PC-9 (cell line): ENCODE measurements at regions not wholly inside any gene's neighbourhood (a gene's known extent, or its start where the extent isn't known, plus 50 kb on each side); places are given as distances from the start of the nearest gene placed in this dataset.
"Not testable (repeated sequence)": the region's sequence is repeated elsewhere in the genome, so short reads cannot be mapped to it uniquely, and the experiment has no call there.

Experiments used
- BruUV-seq: library from RNA; stranded (reverse); fragments of 400-500 nt; replicated peaks from 2 replicates; lab custom pipeline; 2021; lab: Mats Ljungman, UMichigan
- CTCF ChIA-PET: fragments of 300-600 bp; sonication (Branson Sonifier 250); formaldehyde crosslinking; loops from one replicate; lab custom pipeline; 2022; ENCODE audit warnings: antibody characterized with exemption; lab: Charles Lee
- POLR2A ChIA-PET: fragments of 300-600 bp; sonication (Branson Sonifier 250); formaldehyde crosslinking; loops from one replicate; lab custom pipeline; 2022; ENCODE audit warnings: antibody characterized with exemption; ENCODE audit not compliant: unreplicated experiment; lab: Charles Lee
- DNase-seq, 2 experiments: peaks; one replicate each; pipeline versions ENCODE4 v3.0.0 to v3.0.0-alpha.2; 2015 to 2022; ENCODE audit warnings: mixed read lengths in 1 of 2
- H2AFZ ChIP-seq: fragments of 200-600 bp; sonication (generic); 2 replicates; pipeline ENCODE4 v1.8.1; 2017; ENCODE audit warnings: antibody characterized with exemption
- H3F3A ChIP-seq: fragments of 200-600 bp; sonication (generic); 2 replicates; pipeline ENCODE4 v1.8.1; 2017; ENCODE audit warnings: antibody characterized with exemption, mild to moderate bottlenecking, low read depth; ENCODE audit not compliant: insufficient read depth
- H3K27ac ChIP-seq: fragments of 200-600 bp; sonication (generic); 2 replicates; pipeline ENCODE4 v1.6.1; 2016; ENCODE audit warnings: mixed run types
- H3K27me3 ChIP-seq: fragments of 200-600 bp; sonication (generic); 2 replicates; pipeline ENCODE4 v1.6.1; 2016; ENCODE audit warnings: low read depth, mixed run types; ENCODE audit not compliant: insufficient read depth
- H3K36me3 ChIP-seq: fragments of 200-600 bp; sonication (generic); 2 replicates; pipeline ENCODE4 v1.6.1; 2016; ENCODE audit warnings: low read depth, mixed run types
- H3K4me1 ChIP-seq: fragments of 200-600 bp; sonication (generic); replicated peaks from 2 replicates; pipeline ENCODE4 v1.6.1; 2016; ENCODE audit warnings: mixed run types; ENCODE audit not compliant: insufficient read depth
- H3K4me2 ChIP-seq: fragments of 200-600 bp; sonication (generic); 2 replicates; pipeline ENCODE4 v1.6.1; 2017; ENCODE audit warnings: mixed run types
- H3K4me3 ChIP-seq: fragments of 200-600 bp; sonication (generic); 2 replicates; pipeline ENCODE4 v1.6.1; 2016; ENCODE audit warnings: mixed run types
- H3K79me2 ChIP-seq: fragments of 200-600 bp; sonication (generic); 2 replicates; pipeline ENCODE4 v1.6.1; 2017; ENCODE audit warnings: low read depth, mixed run types
- H3K9me2 ChIP-seq: fragments of 200-600 bp; sonication (generic); 2 replicates; pipeline ENCODE4 v1.8.1; 2017; ENCODE audit warnings: mild to moderate bottlenecking; ENCODE audit not compliant: insufficient read depth
- H3K9me3 ChIP-seq: fragments of 200-600 bp; sonication (generic); 2 replicates; pipeline ENCODE4 v1.8.1; 2016; ENCODE audit warnings: low read depth; ENCODE audit not compliant: insufficient read depth
- H4K20me1 ChIP-seq: fragments of 200-600 bp; sonication (generic); 2 replicates; pipeline ENCODE4 v1.8.1; 2017; ENCODE audit not compliant: insufficient read depth
- intact Hi-C: fragments of 100-400 bp; cut with micrococcal nuclease; formaldehyde crosslinking; loops from one replicate; pipeline ENCODE4 v1.10.0; 2022; ENCODE audit not compliant: unreplicated experiment

DNA sequence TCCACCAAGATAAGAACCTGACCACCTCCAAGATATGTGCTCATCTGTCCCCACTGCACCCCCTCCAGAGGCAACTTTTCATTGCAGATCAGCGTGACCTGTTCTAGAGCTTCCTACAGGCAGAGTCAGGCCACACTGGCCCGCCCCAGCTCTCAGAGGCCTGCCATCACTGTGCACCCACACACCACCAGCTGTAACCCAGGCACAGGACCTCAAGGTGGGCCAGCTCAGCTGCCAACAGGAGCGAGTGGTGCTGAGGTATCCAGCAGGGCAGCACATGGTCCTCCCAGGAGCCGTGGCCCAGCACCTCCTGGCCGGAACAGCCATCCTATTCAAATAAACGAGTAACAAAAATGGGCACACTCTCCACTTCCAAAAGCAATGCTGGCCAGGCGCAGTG lies 189.9 kb upstream of the FOXD4L5 start:
- BruUV-seq, H3K27ac ChIP-seq, POLR2A ChIA-PET, H3K9me2 ChIP-seq, H3K36me3 ChIP-seq, H3K4me2 ChIP-seq, intact Hi-C loops, H3F3A ChIP-seq, H2AFZ ChIP-seq, H3K79me2 ChIP-seq, H4K20me1 ChIP-seq, CTCF ChIA-PET, H3K4me3 ChIP-seq, H3K27me3 ChIP-seq, H3K4me1 ChIP-seq, H3K9me3 ChIP-seq, DNase-seq: not testable (repeated sequence)

DNA sequence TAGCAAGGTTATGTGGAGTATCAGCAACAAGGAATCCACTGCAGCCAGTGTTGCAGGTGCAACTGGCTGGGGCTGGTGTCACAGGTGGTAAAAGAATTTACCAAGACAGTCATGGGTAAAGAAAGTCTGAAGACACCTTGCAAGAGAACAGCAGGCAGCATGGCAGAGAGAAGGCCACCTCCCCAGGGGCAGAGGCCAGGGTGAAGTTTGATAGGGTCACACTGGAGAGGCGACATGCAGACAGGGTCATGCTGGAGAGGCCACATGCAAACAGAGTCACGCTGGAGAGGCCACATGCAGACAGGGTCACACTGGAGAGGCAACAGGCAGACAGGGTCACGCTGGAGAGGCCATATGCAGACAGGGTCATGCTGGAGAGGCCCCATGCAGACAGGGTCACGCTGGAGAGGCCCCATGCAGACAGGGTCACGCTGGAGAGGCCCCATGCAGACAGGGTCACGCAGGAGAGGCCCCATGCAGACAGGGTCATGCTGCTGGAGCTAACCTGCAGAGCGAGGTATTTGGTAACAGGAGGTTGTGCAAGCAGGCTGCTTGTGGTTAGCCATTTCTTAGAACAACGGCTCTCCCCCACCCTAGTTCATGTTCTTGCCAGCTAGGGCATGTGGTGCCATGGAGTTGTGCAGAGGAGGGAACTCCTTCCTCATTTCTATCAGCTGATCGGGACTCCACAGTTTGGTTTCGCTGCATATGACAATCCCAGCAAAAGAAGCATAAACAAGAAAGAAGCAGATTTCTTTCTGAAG lies 188.2 kb upstream of the FOXD4L5 start:
- H3K9me2 ChIP-seq, H3K79me2 ChIP-seq, DNase-seq, H3K36me3 ChIP-seq, H3K4me3 ChIP-seq, H4K20me1 ChIP-seq, H3K27ac ChIP-seq, H3K27me3 ChIP-seq, CTCF ChIA-PET, POLR2A ChIA-PET, H3K9me3 ChIP-seq, H3F3A ChIP-seq, intact Hi-C loops, H3K4me1 ChIP-seq, H2AFZ ChIP-seq, BruUV-seq, H3K4me2 ChIP-seq: not testable (repeated sequence)

DNA sequence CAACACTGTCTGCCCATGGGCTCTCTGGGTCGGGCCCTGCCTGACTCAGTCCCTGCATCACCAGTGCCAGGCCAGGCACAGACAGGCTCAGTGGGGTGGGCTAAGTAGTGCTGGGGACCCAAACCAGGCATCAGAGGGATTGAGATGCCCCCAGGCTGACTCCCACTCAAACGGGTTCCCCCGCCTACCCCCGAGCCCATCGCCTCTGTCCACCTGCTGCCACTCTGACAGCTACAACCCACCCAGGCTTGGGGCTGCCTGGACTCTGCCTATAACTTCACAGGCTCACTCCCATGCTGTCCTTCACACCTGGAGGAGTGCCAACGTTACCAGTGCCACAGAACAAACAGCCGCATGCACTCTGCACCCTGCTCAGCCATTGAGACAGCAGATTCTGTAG lies 186.1 kb upstream of the FOXD4L5 start:
- H3K27me3 ChIP-seq, intact Hi-C loops, H3K9me3 ChIP-seq: not testable (repeated sequence)

DNA sequence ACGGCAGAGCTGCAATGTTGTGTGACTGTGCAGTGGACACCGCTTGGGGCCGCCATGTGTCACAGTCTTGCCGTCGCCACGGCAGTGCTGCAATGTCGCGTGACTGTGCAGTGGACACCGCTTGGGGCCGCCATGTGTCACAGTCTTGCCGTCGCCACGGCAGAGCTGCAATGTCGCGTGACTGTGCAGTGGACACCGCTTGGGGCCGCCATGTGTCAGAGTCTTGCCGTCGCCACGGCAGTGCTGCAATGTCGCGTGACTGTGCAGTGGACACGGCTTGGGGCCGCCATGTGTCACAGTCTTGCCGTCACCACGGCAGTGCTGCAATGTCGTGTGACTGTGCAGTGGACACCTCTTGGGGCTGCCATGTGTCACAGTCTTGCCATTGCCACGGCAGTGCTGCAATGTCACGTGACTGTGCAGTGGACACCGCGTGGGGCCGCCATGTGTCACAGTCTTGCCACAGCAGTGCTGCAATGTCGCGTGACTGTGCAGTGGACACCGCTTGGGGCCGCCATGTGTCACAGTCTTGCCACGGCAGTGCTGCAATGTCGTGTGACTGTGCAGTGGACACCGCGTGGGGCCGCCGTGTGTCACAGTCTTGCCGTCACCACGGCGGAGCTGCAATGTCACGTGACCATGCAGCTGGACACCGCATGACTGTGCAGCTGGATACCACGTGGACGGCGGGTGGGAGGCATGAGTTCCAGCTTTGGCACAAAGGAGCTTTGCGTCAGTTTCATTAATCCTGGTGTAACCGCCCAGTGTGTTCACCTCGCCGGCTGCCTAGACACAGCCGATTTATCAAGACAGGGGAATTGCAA lies 182.1 kb upstream of the FOXD4L5 start:
- H3K4me3 ChIP-seq, H3K4me1 ChIP-seq, H3K9me3 ChIP-seq, H3K27me3 ChIP-seq, H3K36me3 ChIP-seq, H4K20me1 ChIP-seq, H3K4me2 ChIP-seq, DNase-seq, POLR2A ChIA-PET, H3K27ac ChIP-seq, BruUV-seq, intact Hi-C loops, CTCF ChIA-PET, H2AFZ ChIP-seq, H3K79me2 ChIP-seq, H3K9me2 ChIP-seq: not testable (repeated sequence)
- H3F3A ChIP-seq = peaks cover 10% of the 10 kb centered on the region

More for the DNA sequence above, 186.1 kb upstream of the FOXD4L5 start:
- H3K36me3 ChIP-seq, H3K27ac ChIP-seq, CTCF ChIA-PET, H2AFZ ChIP-seq, H3K4me3 ChIP-seq, H3K79me2 ChIP-seq, H3F3A ChIP-seq, DNase-seq, POLR2A ChIA-PET, H3K9me2 ChIP-seq, H4K20me1 ChIP-seq, BruUV-seq, H3K4me2 ChIP-seq, H3K4me1 ChIP-seq: not testable (repeated sequence)

DNA sequence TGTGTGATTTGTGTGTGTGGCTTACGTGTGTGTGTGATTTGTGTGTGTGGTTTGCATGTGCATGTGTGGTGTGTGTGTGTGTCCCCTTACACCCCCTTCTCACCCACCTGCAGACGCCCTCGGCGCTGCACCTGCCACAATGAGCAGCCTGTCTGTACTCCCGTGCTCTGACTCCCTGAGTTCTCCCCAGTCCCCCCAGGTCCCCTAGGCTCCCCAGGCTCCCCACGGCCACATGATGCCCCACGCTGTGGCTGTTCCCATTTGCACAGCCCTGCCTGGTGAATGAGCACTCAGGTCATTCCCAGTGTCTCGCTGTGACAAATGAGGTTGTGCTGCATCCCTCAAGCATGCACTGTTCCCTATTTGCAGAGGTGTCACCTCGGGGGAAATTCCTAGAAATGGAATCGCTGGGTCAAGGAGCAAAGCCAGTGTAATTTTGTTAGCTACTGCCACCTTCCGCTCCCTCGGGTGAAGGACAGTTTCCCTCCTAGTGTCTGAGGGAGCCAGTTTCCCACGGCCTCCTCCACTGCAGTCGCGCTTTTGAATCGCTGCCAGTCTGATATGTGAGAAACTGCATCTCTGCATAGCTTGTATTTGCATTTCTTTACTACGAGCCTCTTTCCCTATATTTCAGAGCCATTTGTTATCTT lies 180.4 kb upstream of the FOXD4L5 start:
- H3K4me1 ChIP-seq, H3K27ac ChIP-seq, H3K9me3 ChIP-seq, intact Hi-C loops, POLR2A ChIA-PET, H3K4me2 ChIP-seq, H3K27me3 ChIP-seq, BruUV-seq, DNase-seq, CTCF ChIA-PET, H3K9me2 ChIP-seq, H4K20me1 ChIP-seq, H3K79me2 ChIP-seq, H3K36me3 ChIP-seq, H3K4me3 ChIP-seq, H2AFZ ChIP-seq: not testable (repeated sequence)
- H3F3A ChIP-seq = peaks cover 10% of the 10 kb centered on the region

DNA sequence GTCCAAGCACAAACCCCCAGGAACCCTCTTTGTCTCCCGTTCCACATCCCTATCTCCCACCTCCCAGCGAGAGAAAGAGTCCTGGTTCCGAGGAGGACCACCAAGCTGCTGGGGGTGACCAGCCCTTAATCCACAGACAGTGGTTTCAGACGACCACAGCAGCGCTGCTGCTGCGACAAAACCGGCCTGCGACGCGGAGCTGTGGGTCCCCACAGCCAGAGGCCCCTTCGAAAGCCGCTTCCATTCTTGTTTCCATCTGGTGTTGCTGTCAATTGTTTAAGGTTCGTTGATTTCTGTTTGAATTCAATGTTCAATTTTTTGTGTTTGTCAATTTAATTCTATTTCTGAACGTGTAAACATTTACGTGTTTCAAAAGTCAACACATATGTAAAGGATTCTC lies 177.5 kb upstream of the FOXD4L5 start:
- H2AFZ ChIP-seq, intact Hi-C loops, H3K9me3 ChIP-seq, H3K4me1 ChIP-seq, H4K20me1 ChIP-seq, H3K79me2 ChIP-seq, POLR2A ChIA-PET, DNase-seq, CTCF ChIA-PET, BruUV-seq, H3K36me3 ChIP-seq, H3K27ac ChIP-seq, H3K4me3 ChIP-seq, H3K4me2 ChIP-seq, H3K9me2 ChIP-seq: not testable (repeated sequence)
- Histone ChIP-seq H3F3A (peaks cover 10% of the 10 kb centered on the region), H3K27me3 (peaks cover 16% of the 10 kb centered on the region)
